GM19025 (cell line): ENCODE measurements at regions not wholly inside any gene's neighbourhood (a gene's known extent, or its start where the extent isn't known, plus 50 kb on each side); places are given as distances from the start of the nearest gene placed in this dataset.

ENCODE experiments used
- ATAC-seq: cut with Tn5 transposase; IDR thresholded peaks from one replicate; pipeline ENCODE4 v1.9.1; 2021; ENCODE audit warnings: mild to moderate bottlenecking, low read depth, moderate library complexity; ENCODE audit not compliant: unreplicated experiment

DNA sequence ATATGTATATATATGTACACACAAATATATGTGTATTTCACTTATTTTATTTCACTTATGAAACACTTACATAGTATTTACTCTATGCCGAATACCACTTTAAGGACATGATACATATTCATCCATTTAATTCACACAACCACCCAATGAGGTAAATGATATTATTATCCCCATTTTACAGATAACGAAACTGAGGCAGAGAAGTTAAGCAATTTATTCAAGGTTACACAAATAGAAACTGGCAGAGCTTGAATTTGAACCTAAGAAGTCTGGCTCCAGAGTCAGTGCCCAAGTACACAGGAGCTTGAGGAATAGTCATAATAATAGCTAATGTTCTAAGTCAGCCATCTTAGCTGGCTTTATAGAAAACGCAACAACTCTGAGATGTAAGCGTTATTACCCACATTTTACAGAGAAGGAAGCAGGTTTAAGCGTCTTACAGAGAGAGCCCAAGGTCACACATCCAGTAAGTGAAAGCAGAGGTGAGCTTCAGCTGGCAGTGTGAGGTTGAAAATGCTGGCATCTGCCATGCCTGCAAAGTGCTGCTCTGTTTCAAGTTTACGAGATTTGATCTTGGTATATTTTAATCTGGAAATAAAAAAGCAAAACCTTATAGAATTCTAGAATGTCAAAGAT, 326.9 kb downstream of the LPIN1 start:
- no peak for ATAC-seq

- no peak for ATAC-seq
These were observed 327.9 kb downstream of the LPIN1 start for GRCh38 chr2:12074126-12074844.

- no peak for ATAC-seq
These were observed 328.4 kb downstream of the LPIN1 start for GRCh38 chr2:12074845-12075217.

GRCh38 chr2:12075603-12076002, 329.2 kb downstream of the LPIN1 start:
- no peak for ATAC-seq

DNA sequence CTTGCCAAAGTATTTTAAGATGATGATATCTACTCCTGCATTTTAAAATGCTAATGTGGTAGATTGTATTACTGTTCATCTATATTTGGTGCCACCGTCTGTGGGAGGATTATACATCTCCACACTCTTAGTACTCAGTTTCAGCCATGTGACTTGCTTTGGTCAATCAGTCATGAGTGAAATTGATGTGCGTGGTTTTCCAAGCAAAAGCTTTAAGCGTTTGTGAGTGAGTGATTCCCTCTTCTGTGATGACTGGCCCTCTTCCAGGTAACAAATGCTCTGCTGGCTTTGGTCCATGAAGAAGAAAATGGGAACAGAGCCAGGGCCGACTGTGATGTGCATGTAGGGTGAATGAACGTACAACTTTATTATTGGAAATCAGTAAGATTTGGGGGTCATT, 330.4 kb downstream of the LPIN1 start:
- ATAC-seq, result no peak

DNA sequence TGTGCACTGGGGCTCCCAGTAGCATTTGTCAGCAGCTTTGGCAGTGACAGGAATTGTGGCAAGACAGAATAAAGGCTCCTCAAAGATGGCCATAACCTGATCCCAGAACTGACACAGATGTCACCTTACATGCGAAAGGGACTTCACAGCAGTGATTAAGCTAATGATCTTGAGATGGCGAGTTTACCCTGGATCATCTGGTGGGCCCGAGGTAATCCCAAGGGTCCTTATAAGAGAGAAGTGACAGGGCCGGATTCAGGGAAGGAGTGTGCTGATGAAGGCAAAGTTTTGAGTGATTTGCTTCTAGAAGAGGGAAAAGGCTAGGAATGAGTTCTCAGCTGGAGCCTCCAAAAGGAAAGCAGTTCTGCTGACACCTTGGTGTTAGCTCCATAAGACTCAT, 333.9 kb downstream of the LPIN1 start:
- no peak for ATAC-seq

GRCh38 chr2:12081481-12082210, 335.2 kb downstream of the LPIN1 start:
- no peak for ATAC-seq

DNA sequence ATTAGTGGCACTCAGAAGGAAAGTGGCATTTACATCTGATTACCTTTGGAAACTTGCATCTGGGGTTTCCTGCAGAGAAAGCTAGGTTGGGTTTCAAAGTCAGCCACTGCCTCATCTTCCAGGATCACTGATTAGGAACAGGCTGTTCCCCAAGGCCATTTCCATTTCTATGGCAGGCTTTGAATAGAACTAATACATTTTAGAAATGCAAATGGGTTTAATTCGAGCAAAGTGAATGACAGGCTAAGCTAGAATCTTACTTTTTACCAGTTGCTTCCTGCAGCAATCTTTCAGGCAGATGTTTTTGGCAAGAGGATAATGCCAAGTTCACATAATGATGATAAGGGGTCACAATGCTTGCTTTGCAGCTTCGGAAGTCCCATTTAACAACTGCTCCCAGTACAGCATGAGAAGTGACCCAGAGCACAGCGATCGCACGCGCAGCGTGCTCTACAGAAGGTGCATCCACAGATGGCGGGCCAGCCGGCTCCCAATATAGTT, 336.7 kb downstream of the LPIN1 start:
- no peak for ATAC-seq

DNA sequence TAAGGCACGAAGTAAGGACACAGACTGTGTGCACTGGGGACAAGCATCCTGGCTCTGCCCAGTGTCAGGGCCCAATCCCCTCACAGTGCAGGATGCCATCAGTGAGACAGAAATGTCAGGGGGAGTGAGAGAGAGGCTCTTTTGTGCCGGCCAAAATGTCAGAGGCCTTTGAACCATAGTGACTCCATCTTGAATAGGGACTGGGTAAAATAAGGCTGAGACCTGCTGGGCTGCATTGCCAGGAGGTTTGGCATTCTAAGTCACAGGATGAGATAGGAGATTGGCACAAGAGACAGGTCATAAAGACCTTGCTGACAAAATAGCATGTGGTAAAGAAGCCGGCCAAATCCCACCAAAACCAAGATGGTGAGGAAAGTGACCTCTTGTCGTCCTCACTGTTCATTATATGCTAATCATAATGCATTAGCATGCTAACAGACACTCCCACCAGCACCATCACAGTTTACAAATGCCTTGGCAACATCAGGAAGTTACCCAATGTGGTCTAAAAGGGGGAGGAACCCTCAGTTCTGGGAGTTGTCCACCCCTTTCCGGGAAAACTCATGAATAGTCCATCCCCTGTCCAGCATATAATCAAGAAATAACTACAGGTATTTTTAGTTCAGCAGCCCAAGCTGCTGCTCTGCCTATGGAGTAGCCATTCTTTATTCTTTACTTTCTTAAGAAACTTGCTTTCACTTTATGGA, 337.4 kb downstream of the LPIN1 start:
- ATAC-seq, result no peak

GRCh38 chr2:12087175-12087574, 340.7 kb downstream of the LPIN1 start:
- ATAC-seq, result no peak

- no peak for ATAC-seq
These were observed 341.4 kb downstream of the LPIN1 start for GRCh38 chr2:12087671-12088380.

- ATAC-seq, result no peak
These were observed 342.6 kb downstream of the LPIN1 start for GRCh38 chr2:12089001-12089400.

GRCh38 chr2:12089496-12089895, 343.1 kb downstream of the LPIN1 start:
- ATAC-seq, result no peak

GRCh38 chr2:12090072-12090471, 343.6 kb downstream of the LPIN1 start:
- ATAC-seq, result no peak

GRCh38 chr2:12090590-12090989, 344.2 kb downstream of the LPIN1 start:
- ATAC-seq, result no peak

DNA sequence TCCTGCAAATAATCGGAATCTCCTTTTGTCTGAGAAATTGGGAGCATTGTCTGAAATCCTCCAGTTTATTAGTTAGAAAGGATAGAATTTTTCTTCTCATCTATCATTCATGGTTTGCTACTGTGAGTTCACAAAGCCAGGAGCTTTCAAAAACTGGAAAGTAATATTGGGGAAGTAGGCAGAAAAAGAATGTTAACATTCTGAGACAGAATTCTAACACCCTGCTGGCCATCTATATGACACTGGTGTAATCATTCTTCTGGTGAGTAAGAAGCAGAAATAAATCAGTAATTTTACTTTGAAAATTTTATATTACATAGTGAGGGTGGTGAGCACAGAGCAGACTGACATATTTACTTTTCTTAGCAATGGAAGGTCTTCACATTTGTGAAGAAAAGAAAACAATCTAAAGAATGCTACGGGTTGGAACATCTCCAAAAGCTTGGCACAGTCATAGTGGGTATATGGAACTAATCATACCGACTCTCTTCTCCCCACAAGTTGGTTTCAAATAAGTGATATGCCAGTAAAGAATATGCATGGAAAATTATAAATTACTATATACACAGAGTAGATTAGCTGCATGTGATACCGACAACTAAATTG, 344.9 kb downstream of the LPIN1 start:
- no peak for ATAC-seq

DNA sequence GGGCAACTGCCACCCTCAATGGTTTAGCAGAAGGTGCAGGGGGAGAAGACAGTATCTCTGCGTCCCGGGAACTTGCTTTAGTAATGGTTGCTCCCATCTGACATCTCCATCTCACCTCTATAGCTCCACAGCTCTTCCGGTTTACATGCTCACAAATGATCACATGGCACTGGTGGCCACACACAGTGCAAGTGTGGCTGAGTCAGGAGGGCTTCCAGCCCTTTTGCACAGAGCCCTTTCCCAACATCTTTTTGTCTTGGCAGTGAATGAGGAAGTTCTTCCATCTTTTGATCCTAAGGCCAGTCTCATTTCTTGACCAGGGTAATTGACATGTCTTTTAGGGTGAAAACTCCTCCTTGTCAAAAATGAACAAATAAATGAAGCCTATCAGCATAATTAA, 347.7 kb downstream of the LPIN1 start:
- ATAC-seq, result no peak

GRCh38 chr2:12096051-12096787, 349.8 kb downstream of the LPIN1 start:
- no peak for ATAC-seq

DNA sequence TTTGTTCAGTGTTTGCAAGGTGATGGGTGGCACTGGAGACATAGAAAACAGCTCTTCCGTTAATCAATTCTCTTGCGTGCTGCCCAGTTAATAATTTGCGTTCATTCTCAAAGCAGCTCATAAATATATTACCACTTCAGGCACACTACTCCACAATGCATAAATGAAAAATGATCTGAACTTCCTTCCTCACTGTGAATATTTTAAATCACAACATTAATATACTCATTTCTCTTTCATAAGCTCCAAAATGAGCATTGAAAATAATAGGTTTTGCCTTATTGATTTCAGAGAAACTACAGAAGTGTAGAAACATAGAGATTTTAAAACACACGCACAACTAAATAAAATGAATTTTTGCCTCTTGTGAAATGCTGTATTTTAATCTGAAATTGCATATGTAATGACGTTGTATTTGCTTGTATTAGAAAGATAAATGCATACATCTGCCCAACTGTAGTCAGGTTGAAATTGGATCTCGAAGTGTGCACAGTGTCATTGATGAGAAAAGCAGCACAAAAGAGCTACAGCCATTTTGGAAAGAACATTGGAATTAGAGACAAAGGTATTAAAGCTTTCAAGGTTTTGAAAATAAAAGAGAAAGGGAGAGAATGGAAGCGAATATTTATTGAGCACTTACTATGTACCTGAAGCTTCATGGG, 350.5 kb downstream of the LPIN1 start:
- ATAC-seq, result no peak
